SK-N-SH treated with all-trans-retinoic acid at 6 μM for 48 hours (cell line): ENCODE measurements at regions not wholly inside any gene's neighbourhood (a gene's known extent, or its start where the extent isn't known, plus 50 kb on each side); places are given as distances from the start of the nearest gene placed in this dataset.

Experiments
- ATAC-seq: fragments of 200-7000 bp; cut with Tn5 transposase; 3 replicates; pipeline ENCODE4 v1.9.1; 2020; ENCODE audit warnings: mild to moderate bottlenecking, moderate library complexity
- ARNTL ChIP-seq: fragments of 450-650 bp; formaldehyde crosslinking; IDR thresholded peaks from 2 replicates; pipeline ENCODE4 v1.5.0; 2020; ENCODE audit warnings: low read depth, mild to moderate bottlenecking, moderate library complexity, borderline replicate concordance
- BACH2 ChIP-seq: fragments of 250-450 bp; sonication (Bioruptor Pico); IDR thresholded peaks from 2 replicates; pipeline ENCODE4 v1.9.0; 2021; ENCODE audit warnings: mild to moderate bottlenecking, borderline replicate concordance
- CREB5 ChIP-seq: fragments of 250-450 bp; sonication (Bioruptor Pico); IDR thresholded peaks from 2 replicates; pipeline ENCODE4 v1.5.1; 2020; ENCODE audit warnings: low read depth, mild to moderate bottlenecking, moderate library complexity
- CSDC2 ChIP-seq: fragments of 250-450 bp; sonication (Bioruptor Pico); IDR thresholded peaks from 2 replicates; pipeline ENCODE4 v1.5.0; 2020; ENCODE audit warnings: mild to moderate bottlenecking, moderate library complexity
- ESRRG ChIP-seq: fragments of 250-450 bp; sonication (Bioruptor Pico); IDR thresholded peaks from 2 replicates; pipeline ENCODE4 v1.6.1; 2021; ENCODE audit warnings: mild to moderate bottlenecking
- GLIS3 ChIP-seq: fragments of 250-450 bp; sonication (Bioruptor Pico); IDR thresholded peaks from 2 replicates; pipeline ENCODE4 v1.5.0; 2020; ENCODE audit warnings: mild to moderate bottlenecking, moderate library complexity
- ISL1 ChIP-seq: fragments of 250-450 bp; sonication (Bioruptor Pico); IDR thresholded peaks from 2 replicates; pipeline ENCODE4 v2.1.2; 2022; ENCODE audit warnings: mild to moderate bottlenecking, moderate library complexity
- OSR1 ChIP-seq: fragments of 250-450 bp; sonication (Bioruptor Pico); IDR thresholded peaks from 2 replicates; pipeline ENCODE4 v1.8.0; 2022; ENCODE audit warnings: moderate library complexity, mild to moderate bottlenecking, inconsistent platforms
- PATZ1 ChIP-seq: fragments of 250-450 bp; sonication (Bioruptor Pico); IDR thresholded peaks from 2 replicates; pipeline ENCODE4 v1.8.0; 2020; ENCODE audit warnings: mild to moderate bottlenecking, moderate library complexity, borderline replicate concordance
- POU6F1 ChIP-seq: fragments of 250-450 bp; sonication (Bioruptor Pico); IDR thresholded peaks from 2 replicates; pipeline ENCODE4 v1.8.0; 2021; ENCODE audit warnings: low read depth, mild to moderate bottlenecking, moderate library complexity, borderline replicate concordance
- RARB ChIP-seq: fragments of 250-450 bp; sonication (Bioruptor Pico); IDR thresholded peaks from 2 replicates; pipeline ENCODE4 v1.8.0; 2021; ENCODE audit warnings: mild to moderate bottlenecking, moderate library complexity
- SNAI2 ChIP-seq: fragments of 250-450 bp; sonication (Bioruptor Pico); IDR thresholded peaks from 2 replicates; pipeline ENCODE4 v1.5.0; 2020; ENCODE audit warnings: mild to moderate bottlenecking, moderate library complexity
- TCF4 ChIP-seq: fragments of 250-450 bp; sonication (Bioruptor Pico); IDR thresholded peaks from 2 replicates; pipeline ENCODE4 v1.8.0; 2021; ENCODE audit warnings: mild to moderate bottlenecking, moderate library complexity, borderline replicate concordance
- TOX ChIP-seq: fragments of 250-450 bp; sonication (Bioruptor Pico); IDR thresholded peaks from 2 replicates; pipeline ENCODE4 v1.8.0; 2021; ENCODE audit warnings: mild to moderate bottlenecking, moderate library complexity, borderline replicate concordance
- ZC3H10 ChIP-seq: fragments of 250-450 bp; sonication (Bioruptor Pico); IDR thresholded peaks from 2 replicates; pipeline ENCODE4 v1.5.1; 2021; ENCODE audit warnings: mild to moderate bottlenecking, moderate library complexity
- ZFP3 ChIP-seq: fragments of 250-450 bp; sonication (Bioruptor Pico); IDR thresholded peaks from 2 replicates; pipeline ENCODE4 v1.5.0; 2020; ENCODE audit warnings: mild to moderate bottlenecking, moderate library complexity
- ZFP30 ChIP-seq: fragments of 450-650 bp; formaldehyde crosslinking; IDR thresholded peaks from 2 replicates; pipeline ENCODE4 v1.5.0; 2022; ENCODE audit warnings: mild to moderate bottlenecking, moderate library complexity
- ZNF565 ChIP-seq: fragments of 450-650 bp; formaldehyde crosslinking; conservative IDR thresholded peaks from 2 replicates; pipeline ENCODE4 v1.5.0; 2020; ENCODE audit warnings: low read depth, mild to moderate bottlenecking, moderate library complexity
- ZNF70 ChIP-seq: fragments of 450-650 bp; formaldehyde crosslinking; IDR thresholded peaks from 2 replicates; pipeline ENCODE4 v1.5.0; 2020; ENCODE audit warnings: mild to moderate bottlenecking, moderate library complexity
- ZNF8 ChIP-seq: fragments of 450-650 bp; formaldehyde crosslinking; IDR thresholded peaks from 2 replicates; pipeline ENCODE4 v1.5.0; 2020; ENCODE audit warnings: mild to moderate bottlenecking, moderate library complexity
- TF ChIP-seq, protein P1 (sequence below): fragments of 250-450 bp; sonication (Bioruptor Pico); IDR thresholded peaks from 2 replicates; pipeline ENCODE4 v1.5.1; 2021; ENCODE audit warnings: mild to moderate bottlenecking, moderate library complexity
- TF ChIP-seq, protein P2 (sequence below): fragments of 250-450 bp; sonication (Bioruptor Pico); IDR thresholded peaks from 2 replicates; pipeline ENCODE4 v1.5.0; 2020; ENCODE audit warnings: mild to moderate bottlenecking, moderate library complexity

DNA sequence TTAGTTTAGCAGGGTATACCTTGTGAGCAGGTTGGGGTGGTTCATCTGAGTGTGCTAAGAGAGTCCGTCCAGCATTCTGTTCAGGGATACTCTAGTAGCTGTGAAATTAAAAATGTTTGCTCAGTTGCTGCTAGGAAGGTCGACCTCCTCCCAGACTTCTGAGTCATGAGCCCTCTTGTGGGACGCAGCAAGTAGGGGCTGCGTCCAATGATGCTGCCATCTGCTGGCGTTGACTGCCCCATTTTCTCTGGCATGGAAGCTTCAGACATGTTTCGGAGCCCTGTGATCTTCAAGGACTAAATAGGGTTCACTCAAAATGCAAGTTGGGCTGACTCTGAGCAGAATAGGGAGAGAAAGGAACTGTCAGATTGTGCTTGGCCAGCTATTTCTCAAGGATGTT is 201.0 kb upstream of the ARSJ start:
- ATAC-seq, result peak; percentile 75
- TF ChIP-seq ARNTL (CRISPR knock-in tag) (no peak), ZC3H10 (no peak), ZNF565 (CRISPR knock-in tag) (no peak), TCF4 (CRISPR knock-in tag) (no peak), SNAI2 (no peak), POU6F1 (CRISPR knock-in tag) (no peak), ISL1 (CRISPR knock-in tag) (no peak), ESRRG (no peak), PATZ1 (CRISPR knock-in tag) (no peak), ZNF8 (no peak), CSDC2 (CRISPR knock-in tag) (no peak), OSR1 (CRISPR knock-in tag) (no peak), RARB (no peak), ZNF70 (CRISPR knock-in tag) (no peak), BACH2 (CRISPR knock-in tag) (no peak), ZFP30 (CRISPR knock-in tag) (no peak), CREB5 (CRISPR knock-in tag) (no peak)
- TF ChIP-seq, protein P1, sequence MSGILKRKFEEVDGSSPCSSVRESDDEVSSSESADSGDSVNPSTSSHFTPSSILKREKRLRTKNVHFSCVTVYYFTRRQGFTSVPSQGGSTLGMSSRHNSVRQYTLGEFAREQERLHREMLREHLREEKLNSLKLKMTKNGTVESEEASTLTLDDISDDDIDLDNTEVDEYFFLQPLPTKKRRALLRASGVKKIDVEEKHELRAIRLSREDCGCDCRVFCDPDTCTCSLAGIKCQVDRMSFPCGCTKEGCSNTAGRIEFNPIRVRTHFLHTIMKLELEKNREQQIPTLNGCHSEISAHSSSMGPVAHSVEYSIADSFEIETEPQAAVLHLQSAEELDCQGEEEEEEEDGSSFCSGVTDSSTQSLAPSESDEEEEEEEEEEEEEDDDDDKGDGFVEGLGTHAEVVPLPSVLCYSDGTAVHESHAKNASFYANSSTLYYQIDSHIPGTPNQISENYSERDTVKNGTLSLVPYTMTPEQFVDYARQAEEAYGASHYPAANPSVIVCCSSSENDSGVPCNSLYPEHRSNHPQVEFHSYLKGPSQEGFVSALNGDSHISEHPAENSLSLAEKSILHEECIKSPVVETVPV (CRISPR knock-in tag), result no peak
- TF ChIP-seq, protein P2, sequence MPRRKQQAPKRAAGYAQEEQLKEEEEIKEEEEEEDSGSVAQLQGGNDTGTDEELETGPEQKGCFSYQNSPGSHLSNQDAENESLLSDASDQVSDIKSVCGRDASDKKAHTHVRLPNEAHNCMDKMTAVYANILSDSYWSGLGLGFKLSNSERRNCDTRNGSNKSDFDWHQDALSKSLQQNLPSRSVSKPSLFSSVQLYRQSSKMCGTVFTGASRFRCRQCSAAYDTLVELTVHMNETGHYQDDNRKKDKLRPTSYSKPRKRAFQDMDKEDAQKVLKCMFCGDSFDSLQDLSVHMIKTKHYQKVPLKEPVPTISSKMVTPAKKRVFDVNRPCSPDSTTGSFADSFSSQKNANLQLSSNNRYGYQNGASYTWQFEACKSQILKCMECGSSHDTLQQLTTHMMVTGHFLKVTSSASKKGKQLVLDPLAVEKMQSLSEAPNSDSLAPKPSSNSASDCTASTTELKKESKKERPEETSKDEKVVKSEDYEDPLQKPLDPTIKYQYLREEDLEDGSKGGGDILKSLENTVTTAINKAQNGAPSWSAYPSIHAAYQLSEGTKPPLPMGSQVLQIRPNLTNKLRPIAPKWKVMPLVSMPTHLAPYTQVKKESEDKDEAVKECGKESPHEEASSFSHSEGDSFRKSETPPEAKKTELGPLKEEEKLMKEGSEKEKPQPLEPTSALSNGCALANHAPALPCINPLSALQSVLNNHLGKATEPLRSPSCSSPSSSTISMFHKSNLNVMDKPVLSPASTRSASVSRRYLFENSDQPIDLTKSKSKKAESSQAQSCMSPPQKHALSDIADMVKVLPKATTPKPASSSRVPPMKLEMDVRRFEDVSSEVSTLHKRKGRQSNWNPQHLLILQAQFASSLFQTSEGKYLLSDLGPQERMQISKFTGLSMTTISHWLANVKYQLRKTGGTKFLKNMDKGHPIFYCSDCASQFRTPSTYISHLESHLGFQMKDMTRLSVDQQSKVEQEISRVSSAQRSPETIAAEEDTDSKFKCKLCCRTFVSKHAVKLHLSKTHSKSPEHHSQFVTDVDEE, result no peak

DNA sequence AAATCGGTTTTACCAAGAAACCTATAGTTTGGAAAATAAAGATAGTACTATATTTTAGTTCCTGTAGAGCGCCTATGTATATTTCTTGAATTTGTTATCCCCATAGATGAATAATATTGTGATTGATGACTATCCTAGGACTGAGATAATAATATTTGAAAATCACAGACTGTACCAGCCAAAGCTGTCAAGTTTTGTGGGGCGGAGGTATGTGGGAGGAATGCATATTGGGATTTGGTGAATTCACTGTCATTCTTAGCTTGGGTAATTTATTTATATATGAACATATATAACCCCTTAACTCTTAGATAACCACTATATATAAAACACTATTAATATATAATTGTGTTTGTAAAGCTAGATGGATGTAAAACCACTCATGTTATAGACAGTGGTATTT is 205.5 kb upstream of the ARSJ start:
- no peak for ATAC-seq

DNA sequence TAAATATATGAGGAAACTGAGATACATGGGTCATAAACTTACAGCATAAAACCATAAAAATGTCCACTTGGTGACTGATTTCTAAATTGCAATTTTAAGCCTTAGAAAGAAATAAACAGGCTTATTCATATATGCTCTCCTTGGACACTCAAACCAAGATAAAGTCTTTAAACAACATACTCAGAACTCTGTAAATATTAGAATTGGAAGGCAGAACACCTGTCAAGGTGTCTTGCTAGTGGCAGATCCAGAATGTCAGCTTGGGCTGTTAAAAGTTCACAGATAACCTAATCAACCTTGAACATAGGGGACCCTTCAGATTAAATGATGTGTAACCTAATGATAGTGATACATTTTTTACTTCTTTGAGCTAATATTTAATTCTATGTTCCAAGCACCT is 208.1 kb upstream of the ARSJ start:
- no peak for ATAC-seq
- TF ChIP-seq CSDC2 (CRISPR knock-in tag) (no peak), TOX (CRISPR knock-in tag) (no peak), ZNF565 (CRISPR knock-in tag) (no peak), ESRRG (no peak), GLIS3 (CRISPR knock-in tag) (no peak)

More for the DNA sequence above, 205.5 kb upstream of the ARSJ start:
- TF ChIP-seq ZFP3 (CRISPR knock-in tag) (no peak), OSR1 (CRISPR knock-in tag) (no peak), ZNF565 (CRISPR knock-in tag) (no peak), TOX (CRISPR knock-in tag) (no peak)
